Liver (tissue), 8 donors: ENCODE measurements at regions not wholly inside any gene's neighbourhood (a gene's known extent, or its start where the extent isn't known, plus 50 kb on each side); places are given as distances from the start of the nearest gene placed in this dataset.

Source experiments
- DNase-seq: peaks from one replicate; pipeline ENCODE4 v3.0.0-alpha.2; 2017; ENCODE audit warnings: low spot score
- H3K27ac ChIP-seq, 2 donors: one replicate each; pipeline ENCODE4 v1.7.0; 2013; ENCODE audit warnings: inconsistent platforms in 2 of 2, low read length in 2 of 2, control low read depth in 1 of 2, low read depth in 1 of 2, mild to moderate bottlenecking in 1 of 2
- H3K27me3 ChIP-seq, 4 donors: one replicate each; pipeline versions ENCODE4 v1.6.1 to v1.7.0; 2013; ENCODE audit warnings: low read length in 3 of 4, inconsistent platforms in 1 of 4, mild to moderate bottlenecking in 1 of 4, moderate library complexity in 1 of 4; ENCODE audit not compliant: control insufficient read depth in 4 of 4, insufficient read depth in 4 of 4
- H3K36me3 ChIP-seq, 4 donors: one replicate each; pipeline versions ENCODE4 v1.6.1 to v1.7.0; 2013; ENCODE audit warnings: low read length in 3 of 4, mild to moderate bottlenecking in 3 of 4, low read depth in 1 of 4, moderate library complexity in 1 of 4; ENCODE audit not compliant: control insufficient read depth in 4 of 4, insufficient read depth in 3 of 4
- H3K4me1 ChIP-seq, 4 donors: one replicate each; pipeline versions ENCODE4 v1.6.1 to v1.7.0; 2013; ENCODE audit warnings: low read length in 3 of 4, mild to moderate bottlenecking in 3 of 4, moderate library complexity in 1 of 4; ENCODE audit not compliant: control insufficient read depth in 4 of 4, insufficient read depth in 4 of 4
- H3K4me3 ChIP-seq, 3 donors: one replicate each; pipeline versions ENCODE4 v1.6.1 to v1.7.0; 2013; ENCODE audit warnings: low read length in 3 of 3, control low read depth in 1 of 3, low read depth in 1 of 3, mild to moderate bottlenecking in 1 of 3
- H3K9ac ChIP-seq, 2 donors: one replicate each; pipeline ENCODE4 v1.7.0; 2013; ENCODE audit warnings: low read length in 2 of 2, mild to moderate bottlenecking in 2 of 2, moderate library complexity in 2 of 2, control low read depth in 1 of 2, low read depth in 1 of 2
- H3K9me3 ChIP-seq, 4 donors: one replicate each; pipeline versions ENCODE4 v1.6.1 to v1.7.0; 2013; ENCODE audit warnings: low read length in 3 of 4; ENCODE audit not compliant: control insufficient read depth in 4 of 4
- ATF3 ChIP-seq: IDR thresholded peaks from 2 replicates; pipeline ENCODE4 v1.6.1; 2016; ENCODE audit warnings: antibody characterized with exemption
- CTCF ChIP-seq: fragments of 150-350 bp; IDR thresholded peaks from 2 replicates; pipeline ENCODE4 v1.5.1; 2017; ENCODE audit warnings: improper control_type of control experiment, low read depth, low read length; ENCODE audit not compliant: missing input control
- EGR1 ChIP-seq, 2 donors: IDR thresholded peaks; 2 replicates each; pipeline ENCODE4 v1.6.1; 2016 to 2018; ENCODE audit warnings: antibody characterized with exemption in 2 of 2, low read depth in 2 of 2
- FOXA1 ChIP-seq: IDR thresholded peaks from 2 replicates; pipeline ENCODE4 v1.6.1; 2016; ENCODE audit warnings: antibody characterized with exemption
- FOXA2 ChIP-seq: IDR thresholded peaks from 2 replicates; pipeline ENCODE4 v1.6.1; 2016; ENCODE audit warnings: antibody characterized with exemption
- GABPA ChIP-seq, 2 donors: IDR thresholded peaks in 1 of 2; conservative IDR thresholded peaks in 1 of 2; 2 replicates each; pipeline ENCODE4 v1.6.1; 2016; ENCODE audit warnings: antibody characterized with exemption in 2 of 2, mild to moderate bottlenecking in 1 of 2, moderate library complexity in 1 of 2
- HNF4A ChIP-seq, 2 donors: conservative IDR thresholded peaks; 2 replicates each; pipeline ENCODE4 v1.6.1; 2016; ENCODE audit warnings: antibody characterized with exemption in 2 of 2, mild to moderate bottlenecking in 2 of 2
- HNF4G ChIP-seq: IDR thresholded peaks from 2 replicates; pipeline ENCODE4 v1.6.1; 2016; ENCODE audit warnings: antibody characterized with exemption
- JUND ChIP-seq, 2 donors: IDR thresholded peaks; 2 replicates each; pipeline ENCODE4 v1.6.1; 2016; ENCODE audit warnings: antibody characterized with exemption in 2 of 2
- MAX ChIP-seq: IDR thresholded peaks from 2 replicates; pipeline ENCODE4 v1.6.1; 2016; ENCODE audit warnings: antibody characterized with exemption
- NR2F2 ChIP-seq: IDR thresholded peaks from 2 replicates; pipeline ENCODE4 v1.6.1; 2016; ENCODE audit warnings: antibody characterized with exemption
- RAD21 ChIP-seq, 2 donors: IDR thresholded peaks; 2 replicates each; pipeline ENCODE4 v1.6.1; 2016; ENCODE audit warnings: antibody characterized with exemption in 2 of 2, mild to moderate bottlenecking in 2 of 2
- REST ChIP-seq: IDR thresholded peaks from 2 replicates; pipeline ENCODE4 v1.6.1; 2016; ENCODE audit warnings: antibody characterized with exemption, mild to moderate bottlenecking
- RXRA ChIP-seq, 2 donors: IDR thresholded peaks; 2 replicates each; pipeline ENCODE4 v1.6.1; 2017 to 2018; ENCODE audit warnings: antibody characterized with exemption in 2 of 2, mild to moderate bottlenecking in 1 of 2
- SP1 ChIP-seq: IDR thresholded peaks from 2 replicates; pipeline ENCODE4 v1.6.1; 2018; ENCODE audit warnings: antibody characterized with exemption, mild to moderate bottlenecking
- TAF1 ChIP-seq: conservative IDR thresholded peaks from 2 replicates; pipeline ENCODE4 v1.6.1; 2016; ENCODE audit warnings: antibody characterized with exemption, mild to moderate bottlenecking
- YY1 ChIP-seq: IDR thresholded peaks from 2 replicates; pipeline ENCODE4 v1.6.1; 2016; ENCODE audit warnings: antibody characterized with exemption, mild to moderate bottlenecking
- ZBTB33 ChIP-seq: IDR thresholded peaks from 2 replicates; pipeline ENCODE4 v1.6.1; 2016; ENCODE audit warnings: antibody characterized with exemption
- WGBS: extraction: QIAGEN DNeasy Blood & Tissue Kit; methylation state at CpG from one replicate; pipeline ENCODE4 v1.1.7; 2013; 5-methylcytosine and 5-hydroxymethylcytosine counted together
- donor health status: healthy.
- donor health status: healthy.
- donor health status: healthy.
- donor health status: healthy.
- donor health status: healthy.

- Histone ChIP-seq H3K4me3 (no peak overlapping the region), H3K4me1 (no peaks in the 10 kb centered on the region), H3K27me3 (no peaks in the 10 kb centered on the region), H3K36me3 (no peaks in the 10 kb centered on the region), H3K27ac (no peak overlapping the region), H3K9me3 (no peaks in the 10 kb centered on the region), H3K9ac (no peak overlapping the region)
- no peak for TF ChIP-seq FOXA1
- no peak for TF ChIP-seq NR2F2
- no peak for TF ChIP-seq FOXA2
- no peak for TF ChIP-seq YY1
- TF ChIP-seq TAF1 = no peak
- no peak for TF ChIP-seq RXRA (IDR thresholded peaks at IDR 0.05)
- no peak for TF ChIP-seq GABPA (IDR thresholded peaks at IDR 0.05 in 1 of 2, conservative IDR thresholded peaks at IDR 0.05 in 1 of 2)
- no peak for TF ChIP-seq ZBTB33
- TF ChIP-seq HNF4G = no peak
- TF ChIP-seq REST = no peak
- TF ChIP-seq ATF3 = no peak
- no peak for TF ChIP-seq JUND (IDR thresholded peaks at IDR 0.05)
- TF ChIP-seq HNF4A (conservative IDR thresholded peaks at IDR 0.05) = no peak
- TF ChIP-seq CTCF = no peak
- TF ChIP-seq EGR1 (IDR thresholded peaks at IDR 0.05; ENCODE audit: low read depth in 2 of 2) = no peak
- no peak for TF ChIP-seq RAD21 (IDR thresholded peaks at IDR 0.05)
- no peak for TF ChIP-seq SP1
- no peak for DNase-seq
Observed at GRCh38 chr1:98575955-98576354, 85.6 kb upstream of the SNX7 start.

GRCh38 chr1:98565951-98566350 lies 95.6 kb upstream of the SNX7 start:
- peaks cover 0 to 8% (median 1%) of the 10 kb centered on the region in 4 donors for H3K9me3 ChIP-seq
- no peak for DNase-seq
- TF ChIP-seq TAF1 = no peak
- no peak for TF ChIP-seq HNF4G
- no peak for TF ChIP-seq SP1
- no peak for TF ChIP-seq NR2F2
- no peak for TF ChIP-seq JUND (IDR thresholded peaks at IDR 0.05)
- TF ChIP-seq YY1 = no peak
- TF ChIP-seq EGR1 (IDR thresholded peaks at IDR 0.05; ENCODE audit: low read depth in 2 of 2) = no peak
- no peak for TF ChIP-seq FOXA1
- TF ChIP-seq REST = no peak
- TF ChIP-seq ZBTB33 = no peak
- TF ChIP-seq HNF4A (conservative IDR thresholded peaks at IDR 0.05) = no peak
- no peak for TF ChIP-seq RAD21 (IDR thresholded peaks at IDR 0.05)
- TF ChIP-seq MAX = no peak
- H3K27me3 ChIP-seq = no peaks in the 10 kb centered on the region
- no peaks in the 10 kb centered on the region for H3K4me1 ChIP-seq
- H3K9ac ChIP-seq = no peak overlapping the region
- 57% methylated on average over 3 of the region's 3 CpGs for WGBS
- H3K4me3 ChIP-seq = no peak overlapping the region
- H3K27ac ChIP-seq = no peak overlapping the region
- no peaks in the 10 kb centered on the region for H3K36me3 ChIP-seq
